Neural cell (in vitro differentiated cells): ENCODE measurements at regions not wholly inside any gene's neighbourhood (a gene's known extent, or its start where the extent isn't known, plus 50 kb on each side); places are given as distances from the start of the nearest gene placed in this dataset.

Experiments
- H2AFZ ChIP-seq: fragments of 200-600, 300-800 bp; sonication (generic), shearing (Covaris generic); 2 replicates; pipeline ENCODE4 v1.6.0; 2014; ENCODE audit warnings: low read depth, mild to moderate bottlenecking, antibody characterized with exemption, low read length, moderate library complexity
- H3F3A ChIP-seq: fragments of 200-600 bp; shearing (Covaris generic); 2 replicates; pipeline ENCODE4 v1.6.1; 2016; ENCODE audit warnings: mild to moderate bottlenecking, moderate library complexity, mixed read lengths, antibody characterized with exemption, low read length; ENCODE audit not compliant: insufficient read depth, poor library complexity, severe bottlenecking
- H3K27ac ChIP-seq: fragments of 200-600, 300-800 bp; sonication (generic), shearing (Covaris generic); 2 replicates; pipeline ENCODE4 v1.5.1; 2014; ENCODE audit warnings: mild to moderate bottlenecking, low read length, moderate library complexity
- H3K27me3 ChIP-seq: fragments of 300-800, 200-600 bp; sonication (generic), shearing (Covaris generic); 2 replicates; pipeline ENCODE4 v1.6.0; 2014; ENCODE audit warnings: mild to moderate bottlenecking, low read depth, low read length, moderate library complexity; ENCODE audit not compliant: insufficient read depth
- H3K36me3 ChIP-seq: fragments of 300-800, 200-600 bp; sonication (generic), shearing (Covaris generic); 2 replicates; pipeline ENCODE4 v1.5.1; 2014; ENCODE audit warnings: mild to moderate bottlenecking, antibody characterized with exemption, low read length, moderate library complexity; ENCODE audit not compliant: insufficient read depth
- H3K4me2 ChIP-seq: fragments of 300-800, 200-600 bp; sonication (generic), shearing (Covaris generic); 2 replicates; pipeline ENCODE4 v1.6.0; 2014; ENCODE audit warnings: mild to moderate bottlenecking, low read length
- H3K4me3 ChIP-seq: fragments of 300-800, 200-600 bp; sonication (generic), shearing (Covaris generic); 2 replicates; pipeline ENCODE4 v1.5.1; 2014; ENCODE audit warnings: mild to moderate bottlenecking, low read length, moderate library complexity
- H3K79me2 ChIP-seq: fragments of 200-600 bp; shearing (Covaris generic); replicated peaks from 2 replicates; pipeline ENCODE4 v1.6.0; 2014; ENCODE audit warnings: mild to moderate bottlenecking, low read length, moderate library complexity; ENCODE audit not compliant: insufficient read depth
- H3K9ac ChIP-seq: fragments of 300-800, 200-600 bp; sonication (generic), shearing (Covaris generic); 2 replicates; pipeline ENCODE4 v1.6.1; 2016; ENCODE audit warnings: mild to moderate bottlenecking, low read length, mixed read lengths
- H3K9me2 ChIP-seq: fragments of 200-600 bp; shearing (Covaris generic); 2 replicates; pipeline ENCODE4 v1.6.1; 2016; ENCODE audit warnings: mild to moderate bottlenecking, low read length, mixed read lengths; ENCODE audit not compliant: insufficient read depth
- H3K9me3 ChIP-seq: fragments of 200-600, 300-800 bp; sonication (generic), shearing (Covaris generic); 2 replicates; pipeline ENCODE4 v1.6.1; 2016; ENCODE audit warnings: mild to moderate bottlenecking, mixed run types, low read length, moderate library complexity, mixed read lengths
- H4K20me1 ChIP-seq: fragments of 200-600 bp; shearing (Covaris generic); 2 replicates; pipeline ENCODE4 v1.6.1; 2016; ENCODE audit warnings: mild to moderate bottlenecking, mixed run types; ENCODE audit not compliant: insufficient read depth
- EP300 ChIP-seq: fragments of 450-650 bp; conservative IDR thresholded peaks from 2 replicates; pipeline ENCODE4 v1.6.1; 2014; ENCODE audit warnings: antibody characterized with exemption, mild to moderate bottlenecking, moderate library complexity; ENCODE audit not compliant: poor library complexity, severe bottlenecking
- EZH2 ChIP-seq: fragments of 200-600, 300-800 bp; shearing (Covaris generic), sonication (generic); IDR thresholded peaks from 2 replicates; pipeline ENCODE4 v1.6.1; 2014; ENCODE audit warnings: antibody characterized with exemption, low read length, borderline replicate concordance, mild to moderate bottlenecking; ENCODE audit not compliant: insufficient read depth, poor library complexity, severe bottlenecking
- MXI1 ChIP-seq: fragments of 450-650 bp; conservative IDR thresholded peaks from 2 replicates; pipeline ENCODE4 v1.6.1; 2014; ENCODE audit warnings: antibody characterized with exemption, mild to moderate bottlenecking; ENCODE audit not compliant: poor library complexity, severe bottlenecking
- POLR2AphosphoS5 ChIP-seq: IDR thresholded peaks from 2 replicates; pipeline ENCODE4 v1.6.1; 2012
- RAD21 ChIP-seq: fragments of 450-650 bp; conservative IDR thresholded peaks from 2 replicates; pipeline ENCODE4 v1.6.1; 2014; ENCODE audit warnings: antibody characterized with exemption, mild to moderate bottlenecking, moderate library complexity
- SMC3 ChIP-seq: fragments of 450-650 bp; conservative IDR thresholded peaks from 2 replicates; pipeline ENCODE4 v1.6.1; 2014; ENCODE audit warnings: antibody characterized with exemption, mild to moderate bottlenecking, moderate library complexity; ENCODE audit not compliant: poor library complexity
- TAF1 ChIP-seq: IDR thresholded peaks from 2 replicates; pipeline ENCODE4 v1.6.1; 2012; ENCODE audit warnings: low read depth
- TF ChIP-seq, protein P1 (sequence below): fragments of 450-650 bp; IDR thresholded peaks from 2 replicates; pipeline ENCODE4 v1.5.1; 2014; ENCODE audit warnings: antibody characterized with exemption, mild to moderate bottlenecking, moderate library complexity; ENCODE audit not compliant: poor library complexity, severe bottlenecking
- TF ChIP-seq, protein P2 (sequence below): IDR thresholded peaks from 2 replicates; pipeline ENCODE4 v1.6.1; 2012; ENCODE audit warnings: borderline replicate concordance

DNA sequence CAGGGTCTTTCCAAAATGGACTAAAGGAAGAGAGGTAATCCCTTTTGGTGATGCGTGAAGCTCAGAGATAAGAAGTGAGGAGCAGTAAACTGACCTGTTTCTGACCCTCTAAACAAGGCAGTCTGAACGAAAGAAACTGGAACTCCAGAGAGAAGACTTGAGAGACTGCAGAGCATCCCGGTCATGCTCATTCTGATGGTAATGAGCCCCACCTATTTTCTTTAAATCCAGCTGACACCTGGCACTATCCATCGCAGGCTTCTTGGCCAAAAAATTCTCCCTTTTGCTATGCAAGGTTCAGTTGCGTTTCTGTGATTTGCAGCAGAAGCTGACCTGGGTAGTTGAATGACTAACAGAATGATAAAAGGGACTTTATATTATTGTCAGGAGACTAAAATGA is 105.9 kb upstream of the KCNK2 start:
- H3K79me2 ChIP-seq: no peaks in the 10 kb centered on the region
- H3K27ac ChIP-seq: no peak overlapping the region

DNA sequence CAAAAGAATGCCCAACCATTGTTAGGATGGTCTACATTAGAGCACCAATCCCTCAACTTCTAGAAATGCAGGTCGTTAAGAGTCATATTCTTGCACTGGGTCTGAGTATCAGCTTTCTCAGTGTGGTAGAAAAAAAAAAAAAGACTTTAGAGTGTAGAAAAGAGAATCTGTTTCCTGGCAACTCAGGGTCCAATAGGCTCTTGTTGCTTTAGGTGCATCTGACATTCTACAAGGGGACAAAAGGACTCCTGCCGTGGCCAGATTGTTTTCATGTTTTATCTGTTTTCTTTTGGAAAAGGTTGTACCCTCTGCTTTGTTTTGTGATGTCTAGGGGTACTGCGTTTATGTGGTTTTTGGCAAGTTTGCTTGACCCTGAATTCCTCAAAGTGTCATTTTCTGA is 105.4 kb upstream of the KCNK2 start:
- Histone ChIP-seq H3K27me3 (no peaks in the 10 kb centered on the region), H3K4me3 (no peak overlapping the region), H3K9me3 (no peaks in the 10 kb centered on the region), H2AFZ (no peak overlapping the region), H3K9me2 (no peaks in the 10 kb centered on the region), H3K9ac (no peak overlapping the region), H3K36me3 (no peaks in the 10 kb centered on the region), H3K4me2 (no peak overlapping the region), H3K27ac (no peak overlapping the region), H4K20me1 (no peaks in the 10 kb centered on the region), H3F3A (no peaks in the 10 kb centered on the region), H3K79me2 (no peaks in the 10 kb centered on the region)
- TF ChIP-seq SMC3: no peak
- TF ChIP-seq POLR2AphosphoS5: no peak
- no peak for TF ChIP-seq RAD21
- TF ChIP-seq EZH2: no peak
- TF ChIP-seq, protein P1, sequence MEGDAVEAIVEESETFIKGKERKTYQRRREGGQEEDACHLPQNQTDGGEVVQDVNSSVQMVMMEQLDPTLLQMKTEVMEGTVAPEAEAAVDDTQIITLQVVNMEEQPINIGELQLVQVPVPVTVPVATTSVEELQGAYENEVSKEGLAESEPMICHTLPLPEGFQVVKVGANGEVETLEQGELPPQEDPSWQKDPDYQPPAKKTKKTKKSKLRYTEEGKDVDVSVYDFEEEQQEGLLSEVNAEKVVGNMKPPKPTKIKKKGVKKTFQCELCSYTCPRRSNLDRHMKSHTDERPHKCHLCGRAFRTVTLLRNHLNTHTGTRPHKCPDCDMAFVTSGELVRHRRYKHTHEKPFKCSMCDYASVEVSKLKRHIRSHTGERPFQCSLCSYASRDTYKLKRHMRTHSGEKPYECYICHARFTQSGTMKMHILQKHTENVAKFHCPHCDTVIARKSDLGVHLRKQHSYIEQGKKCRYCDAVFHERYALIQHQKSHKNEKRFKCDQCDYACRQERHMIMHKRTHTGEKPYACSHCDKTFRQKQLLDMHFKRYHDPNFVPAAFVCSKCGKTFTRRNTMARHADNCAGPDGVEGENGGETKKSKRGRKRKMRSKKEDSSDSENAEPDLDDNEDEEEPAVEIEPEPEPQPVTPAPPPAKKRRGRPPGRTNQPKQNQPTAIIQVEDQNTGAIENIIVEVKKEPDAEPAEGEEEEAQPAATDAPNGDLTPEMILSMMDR: no peak

More for the DNA sequence above, 105.9 kb upstream of the KCNK2 start:
- TF ChIP-seq, protein P1: no peak
- TF ChIP-seq EZH2: no peak
- no peak for TF ChIP-seq MXI1
- TF ChIP-seq, protein P2, sequence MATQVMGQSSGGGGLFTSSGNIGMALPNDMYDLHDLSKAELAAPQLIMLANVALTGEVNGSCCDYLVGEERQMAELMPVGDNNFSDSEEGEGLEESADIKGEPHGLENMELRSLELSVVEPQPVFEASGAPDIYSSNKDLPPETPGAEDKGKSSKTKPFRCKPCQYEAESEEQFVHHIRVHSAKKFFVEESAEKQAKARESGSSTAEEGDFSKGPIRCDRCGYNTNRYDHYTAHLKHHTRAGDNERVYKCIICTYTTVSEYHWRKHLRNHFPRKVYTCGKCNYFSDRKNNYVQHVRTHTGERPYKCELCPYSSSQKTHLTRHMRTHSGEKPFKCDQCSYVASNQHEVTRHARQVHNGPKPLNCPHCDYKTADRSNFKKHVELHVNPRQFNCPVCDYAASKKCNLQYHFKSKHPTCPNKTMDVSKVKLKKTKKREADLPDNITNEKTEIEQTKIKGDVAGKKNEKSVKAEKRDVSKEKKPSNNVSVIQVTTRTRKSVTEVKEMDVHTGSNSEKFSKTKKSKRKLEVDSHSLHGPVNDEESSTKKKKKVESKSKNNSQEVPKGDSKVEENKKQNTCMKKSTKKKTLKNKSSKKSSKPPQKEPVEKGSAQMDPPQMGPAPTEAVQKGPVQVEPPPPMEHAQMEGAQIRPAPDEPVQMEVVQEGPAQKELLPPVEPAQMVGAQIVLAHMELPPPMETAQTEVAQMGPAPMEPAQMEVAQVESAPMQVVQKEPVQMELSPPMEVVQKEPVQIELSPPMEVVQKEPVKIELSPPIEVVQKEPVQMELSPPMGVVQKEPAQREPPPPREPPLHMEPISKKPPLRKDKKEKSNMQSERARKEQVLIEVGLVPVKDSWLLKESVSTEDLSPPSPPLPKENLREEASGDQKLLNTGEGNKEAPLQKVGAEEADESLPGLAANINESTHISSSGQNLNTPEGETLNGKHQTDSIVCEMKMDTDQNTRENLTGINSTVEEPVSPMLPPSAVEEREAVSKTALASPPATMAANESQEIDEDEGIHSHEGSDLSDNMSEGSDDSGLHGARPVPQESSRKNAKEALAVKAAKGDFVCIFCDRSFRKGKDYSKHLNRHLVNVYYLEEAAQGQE: no peak
- no peak for TF ChIP-seq SMC3
- TF ChIP-seq EP300: no peak
- TF ChIP-seq POLR2AphosphoS5: no peak
- TF ChIP-seq TAF1: no peak
- no peak for TF ChIP-seq RAD21
- H4K20me1 ChIP-seq: no peaks in the 10 kb centered on the region
- H3K27me3 ChIP-seq: no peaks in the 10 kb centered on the region
- no peaks in the 10 kb centered on the region for H3K9me2 ChIP-seq
- no peak overlapping the region for H2AFZ ChIP-seq
- no peak overlapping the region for H3K4me2 ChIP-seq
- H3F3A ChIP-seq: no peaks in the 10 kb centered on the region
- no peaks in the 10 kb centered on the region for H3K36me3 ChIP-seq
- no peak overlapping the region for H3K9ac ChIP-seq
- H3K9me3 ChIP-seq: no peaks in the 10 kb centered on the region
- H3K4me3 ChIP-seq: no peak overlapping the region
